Spleen (tissue), 11 donors: ENCODE measurements at regions not wholly inside any gene's neighbourhood (a gene's known extent, or its start where the extent isn't known, plus 50 kb on each side); places are given as distances from the start of the nearest gene placed in this dataset.

Source experiments
- DNase-seq: peaks from one replicate; pipeline ENCODE4 v3.0.0-alpha.2; 2020
- H3K27ac ChIP-seq, 8 donors: fragments of 200-600 bp; sonication (generic) in 7 of 8; 1 replicate in 4 of 8; 2 replicates in 4 of 8; pipeline versions ENCODE4 v1.5.0 to v1.8.0; 2016 to 2021; ENCODE audit warnings: inconsistent platforms in 4 of 8, mild to moderate bottlenecking in 4 of 8, moderate library complexity in 1 of 8
- H3K27me3 ChIP-seq, 7 donors: fragments of 200-600 bp; sonication (generic) in 6 of 7; replicated peaks in 1 of 7; 1 replicate in 4 of 7; 2 replicates in 3 of 7; pipeline versions ENCODE4 v1.5.0 to v1.8.0; 2016 to 2021; ENCODE audit warnings: inconsistent platforms in 3 of 7, mild to moderate bottlenecking in 1 of 7
- H3K36me3 ChIP-seq, 6 donors: fragments of 200-600 bp; sonication (generic) in 5 of 6; 1 replicate in 4 of 6; 2 replicates in 2 of 6; pipeline versions ENCODE4 v1.5.0 to v1.8.0; 2016 to 2021; ENCODE audit warnings: inconsistent platforms in 2 of 6
- H3K4me1 ChIP-seq, 6 donors: fragments of 200-600 bp; sonication (generic) in 5 of 6; 1 replicate in 3 of 6; 2 replicates in 3 of 6; pipeline versions ENCODE4 v1.5.0 to v1.8.0; 2016 to 2021; ENCODE audit warnings: inconsistent platforms in 3 of 6
- H3K4me3 ChIP-seq, 8 donors: fragments of 200-600 bp; sonication (generic) in 7 of 8; 1 replicate in 4 of 8; 2 replicates in 4 of 8; pipeline versions ENCODE4 v1.5.0 to v1.8.0; 2016 to 2021; ENCODE audit warnings: inconsistent platforms in 4 of 8, mild to moderate bottlenecking in 4 of 8, moderate library complexity in 2 of 8
- H3K9me3 ChIP-seq, 8 donors: fragments of 200-600 bp; sonication (generic) in 7 of 8; 1 replicate in 4 of 8; 2 replicates in 4 of 8; pipeline versions ENCODE4 v1.5.0 to v1.8.0; 2016 to 2021; ENCODE audit warnings: inconsistent platforms in 4 of 8
- POLR2A ChIP-seq, 3 donors: fragments of 450-650 bp; IDR thresholded peaks; one replicate each; pipeline ENCODE4 v1.5.1; 2017; ENCODE audit warnings: antibody characterized with exemption in 3 of 3, mild to moderate bottlenecking in 1 of 3
- POLR2AphosphoS5 ChIP-seq, 3 donors: sonication (generic); formaldehyde crosslinking; IDR thresholded peaks; one replicate each; pipeline ENCODE4 v1.5.1; 2017; ENCODE audit warnings: antibody characterized with exemption in 3 of 3
- WGBS, 5 donors: extraction: QIAGEN DNeasy Blood & Tissue Kit in 3 of 5; methylation state at CpG; one replicate each; pipeline versions ENCODE4 v1.1.5 to v1.1.7; 2013 to 2018; 5-methylcytosine and 5-hydroxymethylcytosine counted together
- intact Hi-C: fragments of 100-400 bp; cut with DNase I; formaldehyde crosslinking; loops from one replicate; pipeline ENCODE4 v1.15.0; 2023; ENCODE audit warnings: low total_unique reads
- TF ChIP-seq, protein P1 (sequence below), 11 experiments: fragments of 200-600 bp in 7 of 11; fragments of 450-650 bp in 4 of 11; sonication (generic) in 4 of 11; IDR thresholded peaks in 8 of 11; conservative IDR thresholded peaks in 3 of 11; 1 replicate in 7 of 11; 2 replicates in 4 of 11; pipeline versions ENCODE4 v1.4.0 to v1.8.0; 2016 to 2021; ENCODE audit warnings: antibody characterized with exemption in 11 of 11, inconsistent platforms in 4 of 11, mild to moderate bottlenecking in 1 of 11
- donor health status: healthy with polysubstance abuse.
- donor health status: DM: no; HTN: no; CAD: no; lungs with moderate emphysema.
- donor health status: DM: no; HTN: no; CAD: no.
- donor health status: Bipolar disorder and iron deficiency.
- donor health status: healthy.
- donor health status: DM: no; HTN: no; CAD: no.
- donor health status: DM: yes; HTN: yes; CAD: no.

DNA sequence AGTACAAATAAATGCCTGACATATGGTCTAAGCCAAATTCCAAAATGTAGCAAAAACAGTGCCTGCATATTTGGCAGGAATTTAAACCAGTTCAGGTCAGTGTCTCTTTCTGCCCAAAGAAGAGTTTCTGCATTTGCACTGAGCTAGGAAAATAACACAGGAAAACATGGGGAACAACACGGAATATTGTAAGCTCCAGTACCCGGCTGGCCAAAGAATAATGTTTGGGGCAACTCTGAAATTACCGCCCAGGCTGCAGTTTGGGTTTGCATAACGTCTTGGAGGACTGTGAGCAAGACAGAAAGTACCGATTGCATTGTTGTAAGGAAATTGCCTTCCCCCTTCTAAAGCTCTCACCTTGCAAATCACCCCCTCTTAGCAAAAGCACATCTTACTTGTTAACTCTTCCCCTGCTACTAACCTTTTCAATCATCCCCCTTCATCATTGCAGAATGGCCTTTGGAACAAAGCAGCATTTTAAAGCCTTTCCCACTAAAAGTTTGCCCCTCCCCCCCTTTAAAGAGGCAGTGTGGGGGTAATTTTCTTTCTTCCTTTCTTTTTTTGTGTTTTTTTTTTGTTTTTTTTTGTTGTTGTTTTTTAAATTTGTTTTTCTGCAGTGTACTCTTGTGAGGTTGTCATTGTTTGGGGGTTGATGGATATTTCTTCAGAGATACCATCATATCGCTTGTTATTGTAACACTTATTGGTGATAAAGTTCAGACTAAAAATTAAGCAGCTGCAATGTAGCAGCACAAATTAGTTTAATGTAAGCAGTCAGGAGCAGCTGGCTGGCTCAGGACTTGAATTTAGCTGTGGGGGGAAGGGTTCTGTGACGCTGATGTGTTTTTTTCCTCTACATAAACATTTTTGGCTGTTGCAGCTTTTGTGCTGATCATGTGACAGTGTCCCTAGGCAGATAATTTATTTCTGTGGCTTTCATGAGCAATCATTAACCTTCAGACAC, 100.0 kb upstream of the CITED2 start:
- H3K9me3 ChIP-seq = no peaks in the 10 kb centered on the region
- intact Hi-C loops = no loop called here
- H3K4me1 ChIP-seq = peaks cover 0 to 35% (median 8%) of the 10 kb centered on the region in 6 donors
- WGBS, 5 donors = 26 to 50% (median 34%) methylated on average over 7 of the region's 7 CpGs
- H3K27me3 ChIP-seq = no peaks in the 10 kb centered on the region
- DNase-seq = peak; percentile 48
- no peaks in the 10 kb centered on the region for H3K36me3 ChIP-seq
- peak overlapping the region in 7 of 8 donors; percentile 10 to 52 (median 32) for H3K27ac ChIP-seq
- H3K4me3 ChIP-seq = peak overlapping the region in 1 of 8 donors; percentile 33
- TF ChIP-seq POLR2A (IDR thresholded peaks at IDR 0.05) (no peak), POLR2AphosphoS5 (IDR thresholded peaks at IDR 0.05) (no peak)
- TF ChIP-seq, protein P1, sequence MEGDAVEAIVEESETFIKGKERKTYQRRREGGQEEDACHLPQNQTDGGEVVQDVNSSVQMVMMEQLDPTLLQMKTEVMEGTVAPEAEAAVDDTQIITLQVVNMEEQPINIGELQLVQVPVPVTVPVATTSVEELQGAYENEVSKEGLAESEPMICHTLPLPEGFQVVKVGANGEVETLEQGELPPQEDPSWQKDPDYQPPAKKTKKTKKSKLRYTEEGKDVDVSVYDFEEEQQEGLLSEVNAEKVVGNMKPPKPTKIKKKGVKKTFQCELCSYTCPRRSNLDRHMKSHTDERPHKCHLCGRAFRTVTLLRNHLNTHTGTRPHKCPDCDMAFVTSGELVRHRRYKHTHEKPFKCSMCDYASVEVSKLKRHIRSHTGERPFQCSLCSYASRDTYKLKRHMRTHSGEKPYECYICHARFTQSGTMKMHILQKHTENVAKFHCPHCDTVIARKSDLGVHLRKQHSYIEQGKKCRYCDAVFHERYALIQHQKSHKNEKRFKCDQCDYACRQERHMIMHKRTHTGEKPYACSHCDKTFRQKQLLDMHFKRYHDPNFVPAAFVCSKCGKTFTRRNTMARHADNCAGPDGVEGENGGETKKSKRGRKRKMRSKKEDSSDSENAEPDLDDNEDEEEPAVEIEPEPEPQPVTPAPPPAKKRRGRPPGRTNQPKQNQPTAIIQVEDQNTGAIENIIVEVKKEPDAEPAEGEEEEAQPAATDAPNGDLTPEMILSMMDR (IDR thresholded peaks at IDR 0.05 in 8 of 11, conservative IDR thresholded peaks at IDR 0.05 in 3 of 11) = no peak

DNA sequence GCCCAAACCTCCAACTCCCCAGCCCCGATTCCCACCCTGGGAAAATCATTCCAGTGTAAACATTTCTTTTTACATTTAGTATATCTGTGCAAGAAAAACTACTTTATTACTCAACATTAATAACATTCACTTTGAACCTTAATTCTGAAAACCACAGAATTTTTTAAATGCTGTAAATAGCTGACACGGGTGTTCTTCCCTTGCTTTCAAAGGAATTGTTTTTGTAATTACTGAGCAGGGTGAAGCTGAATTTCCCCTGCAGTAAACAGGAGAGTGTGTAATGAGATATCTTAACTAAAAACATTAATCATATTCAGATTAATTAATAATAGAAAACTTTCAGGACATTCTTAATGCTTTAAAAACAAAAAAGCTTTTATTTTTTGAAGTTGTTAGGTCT, 99.3 kb upstream of the CITED2 start:
- no peaks in the 10 kb centered on the region for H3K36me3 ChIP-seq
- WGBS, 5 donors = 46 to 73% (median 54%) methylated on average over 2 of the region's 2 CpGs
- H3K27ac ChIP-seq = peak overlapping the region in 6 of 8 donors; percentile 10 to 52 (median 30)
- H3K4me3 ChIP-seq = no peak overlapping the region
- peaks cover 0 to 35% (median 8%) of the 10 kb centered on the region in 6 donors for H3K4me1 ChIP-seq
- no peak for DNase-seq
- intact Hi-C loops = no loop called here
- TF ChIP-seq, protein P1 (IDR thresholded peaks at IDR 0.05 in 8 of 11, conservative IDR thresholded peaks at IDR 0.05 in 3 of 11) = no peak
- TF ChIP-seq POLR2AphosphoS5 (IDR thresholded peaks at IDR 0.05) (no peak), POLR2A (IDR thresholded peaks at IDR 0.05) (no peak)
- no peaks in the 10 kb centered on the region for H3K27me3 ChIP-seq
- no peaks in the 10 kb centered on the region for H3K9me3 ChIP-seq

DNA sequence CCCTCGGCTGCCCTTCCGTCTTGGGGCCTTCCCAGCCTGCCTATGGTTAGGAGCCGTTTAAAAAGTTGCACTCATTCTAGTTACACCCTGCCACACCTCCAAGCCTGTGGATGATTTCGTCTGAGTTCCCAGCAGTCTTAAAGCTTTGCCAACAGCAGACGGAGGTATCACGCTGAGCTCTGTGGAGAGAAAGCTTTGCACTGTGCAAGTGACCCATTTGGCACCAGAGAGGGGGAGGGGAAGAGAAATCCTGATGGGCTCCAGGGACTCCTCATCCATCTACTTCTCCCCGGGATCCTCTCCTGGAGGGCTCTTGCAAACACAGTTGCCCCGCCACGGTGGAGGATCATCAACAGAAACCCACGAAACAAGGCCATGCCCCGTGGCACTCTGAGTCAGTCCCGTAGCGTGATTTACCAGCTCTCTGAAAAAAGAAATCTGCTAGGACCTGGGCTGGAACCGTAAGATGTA, 98.8 kb upstream of the CITED2 start:
- no peak for TF ChIP-seq POLR2A (IDR thresholded peaks at IDR 0.05)
- no peak for TF ChIP-seq POLR2AphosphoS5 (IDR thresholded peaks at IDR 0.05)
- TF ChIP-seq, protein P1 (IDR thresholded peaks at IDR 0.05 in 8 of 11, conservative IDR thresholded peaks at IDR 0.05 in 3 of 11) = no peak
- DNase-seq = no peak
- intact Hi-C loops = no loop called here
- Histone ChIP-seq H3K36me3 (no peaks in the 10 kb centered on the region), H3K9me3 (no peaks in the 10 kb centered on the region), H3K4me1 (peaks cover 0 to 35% (median 8%) of the 10 kb centered on the region in 6 donors), H3K27ac (peak overlapping the region in 4 of 8 donors; percentile 22 to 52 (median 44)), H3K27me3 (no peaks in the 10 kb centered on the region), H3K4me3 (no peak overlapping the region)
- WGBS, 5 donors = 68 to 87% (median 69%) methylated on average over 11 to 14 of the region's 14 CpGs
